ENCODE measurements at regions not wholly inside any gene's neighbourhood (a gene's known extent, or its start where the extent isn't known, plus 50 kb on each side); places are given as distances from the start of the nearest gene placed in this dataset.

GRCh38 chr7:83782628-83783027, 133.7 kb upstream of the SEMA3E start:
- no peak overlapping the region for H3K4me3 ChIP-seq (ENCODE audit: low read depth, low read length)
- TF ChIP-seq CTCF (IDR thresholded peaks at IDR 0.05; ENCODE audit: control insufficient read depth, extremely low read depth, insufficient read depth) = no peak
- no peak for DNase-seq (ENCODE audit: low read depth)

DNA sequence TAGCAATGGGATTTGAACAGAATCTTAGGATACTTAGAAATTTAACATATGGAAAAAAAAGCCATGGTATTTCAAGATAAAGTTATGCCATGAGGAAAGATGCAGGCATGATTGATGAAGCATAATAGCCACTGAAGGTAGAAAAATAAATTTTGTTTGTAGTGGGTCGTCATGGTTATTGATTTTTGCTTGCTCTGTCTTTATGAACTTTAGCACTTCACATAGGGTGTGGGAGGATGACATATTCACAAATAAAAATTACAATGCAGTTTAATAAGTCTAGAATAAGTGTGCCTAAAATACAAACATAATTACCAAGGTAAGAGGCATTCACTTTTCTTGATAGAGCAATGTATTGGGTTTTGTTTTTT, 129.1 kb upstream of the SEMA3E start:
- no peak for DNase-seq (ENCODE audit: low read depth)
- H3K4me3 ChIP-seq (ENCODE audit: low read depth, low read length) = no peak overlapping the region
- TF ChIP-seq CTCF (IDR thresholded peaks at IDR 0.05; ENCODE audit: control insufficient read depth, extremely low read depth, insufficient read depth) = no peak

GRCh38 chr7:83777406-83778072, 128.6 kb upstream of the SEMA3E start:
- H3K4me3 ChIP-seq (ENCODE audit: low read depth, low read length) = no peak overlapping the region
- TF ChIP-seq CTCF (IDR thresholded peaks at IDR 0.05; ENCODE audit: control insufficient read depth, extremely low read depth, insufficient read depth) = no peak
- no peak for DNase-seq (ENCODE audit: low read depth)

- no peak for TF ChIP-seq CTCF (IDR thresholded peaks at IDR 0.05; ENCODE audit: control insufficient read depth, extremely low read depth, insufficient read depth)
Observed at GRCh38 chr7:83769407-83769806, 120.5 kb upstream of the SEMA3E start.

DNA sequence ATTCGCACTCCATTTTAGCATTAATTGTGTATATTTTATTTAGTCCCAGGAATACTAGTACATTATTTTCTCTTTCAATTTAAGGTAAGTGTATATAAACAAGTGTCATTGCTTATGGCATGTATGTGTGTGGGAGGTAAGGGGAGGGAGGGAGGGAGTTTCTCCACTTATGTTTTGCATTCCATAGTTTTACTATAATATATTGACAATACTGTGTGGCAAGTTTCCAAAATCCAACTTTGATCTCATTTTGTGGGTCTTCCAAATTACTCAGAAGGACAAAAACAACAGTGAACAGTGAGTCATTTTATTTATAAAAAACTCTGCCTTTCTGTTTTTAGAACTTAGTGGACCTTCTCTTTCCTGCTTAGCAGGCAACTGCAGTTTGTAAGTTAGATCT, 102.3 kb upstream of the SEMA3E start:
- no peak for TF ChIP-seq CTCF (IDR thresholded peaks at IDR 0.05; ENCODE audit: control insufficient read depth, extremely low read depth, insufficient read depth)
- no peak overlapping the region for H3K4me3 ChIP-seq (ENCODE audit: low read depth, low read length)
- no peak for DNase-seq (ENCODE audit: low read depth)

More at GRCh38 chr7:83769407-83769806, 120.5 kb upstream of the SEMA3E start:
- no peak overlapping the region for H3K4me3 ChIP-seq (ENCODE audit: low read depth, low read length)
- DNase-seq (ENCODE audit: low read depth) = no peak

DNA sequence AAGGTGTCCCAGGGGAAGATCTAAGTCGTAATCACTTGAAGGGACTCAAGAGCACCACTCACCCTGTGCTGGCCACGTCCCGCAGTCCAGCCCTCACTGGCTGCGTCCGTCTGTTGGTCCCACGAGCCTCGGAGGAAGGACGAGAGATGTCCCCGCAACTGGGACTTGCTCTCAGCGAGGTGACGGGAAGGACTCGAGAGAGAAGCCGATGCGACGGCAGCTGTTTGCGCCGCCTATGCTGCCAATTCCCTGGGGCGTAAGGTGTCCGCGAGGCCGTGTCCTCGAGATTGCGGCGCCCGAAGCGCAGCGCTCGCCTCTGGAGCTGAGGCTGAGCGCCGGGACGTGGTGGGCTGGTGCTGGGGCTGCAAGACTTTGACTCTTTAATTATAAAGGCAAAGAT, 100.6 kb upstream of the SEMA3E start:
- H3K4me3 ChIP-seq (ENCODE audit: low read depth, low read length) = no peak overlapping the region
- DNase-seq (ENCODE audit: low read depth) = no peak
- TF ChIP-seq CTCF (IDR thresholded peaks at IDR 0.05; ENCODE audit: control insufficient read depth, extremely low read depth, insufficient read depth) = no peak

DNA sequence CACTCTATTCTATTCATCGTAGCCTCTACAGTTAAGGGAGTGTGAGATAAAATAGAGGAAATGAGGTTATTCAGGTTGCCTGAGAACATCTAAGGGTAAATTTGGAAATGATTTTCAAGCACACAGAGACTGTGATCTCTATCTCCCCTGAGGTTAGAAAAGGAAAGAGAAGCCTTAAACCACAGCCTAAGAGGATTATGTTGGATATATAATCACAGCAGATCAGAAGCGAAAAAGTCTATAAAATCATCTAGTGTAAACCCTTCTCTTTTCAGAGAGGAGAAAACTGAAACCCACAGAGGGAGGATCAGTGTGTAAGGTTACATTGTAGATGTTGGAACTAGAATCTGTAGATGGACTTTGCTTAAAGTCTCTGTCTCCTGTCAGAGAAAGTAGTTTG, 90.6 kb upstream of the SEMA3E start:
- H3K4me3 ChIP-seq (ENCODE audit: low read depth, low read length) = no peak overlapping the region
- no peak for DNase-seq (ENCODE audit: low read depth)
- no peak for TF ChIP-seq CTCF (IDR thresholded peaks at IDR 0.05; ENCODE audit: control insufficient read depth, extremely low read depth, insufficient read depth)

Measured in LNCaP clone FGC (cell line).